Body of pancreas (tissue), 4 donors: ENCODE measurements at regions not wholly inside any gene's neighbourhood (a gene's known extent, or its start where the extent isn't known, plus 50 kb on each side); places are given as distances from the start of the nearest gene placed in this dataset.

Experiments used
- POLR2A ChIP-seq, 3 donors: fragments of 450-650 bp; IDR thresholded peaks; one replicate each; pipeline ENCODE4 v1.6.1; 2016; ENCODE audit warnings: antibody characterized with exemption in 3 of 3, mild to moderate bottlenecking in 2 of 3
- TF ChIP-seq, protein P1 (sequence below), 7 experiments: fragments of 450-650 bp in 4 of 7; fragments of 200-600 bp in 3 of 7; sonication (generic) in 3 of 7; IDR thresholded peaks; one replicate each; pipeline ENCODE4 v1.5.1; 2016 to 2019; ENCODE audit warnings: antibody characterized with exemption in 7 of 7

DNA sequence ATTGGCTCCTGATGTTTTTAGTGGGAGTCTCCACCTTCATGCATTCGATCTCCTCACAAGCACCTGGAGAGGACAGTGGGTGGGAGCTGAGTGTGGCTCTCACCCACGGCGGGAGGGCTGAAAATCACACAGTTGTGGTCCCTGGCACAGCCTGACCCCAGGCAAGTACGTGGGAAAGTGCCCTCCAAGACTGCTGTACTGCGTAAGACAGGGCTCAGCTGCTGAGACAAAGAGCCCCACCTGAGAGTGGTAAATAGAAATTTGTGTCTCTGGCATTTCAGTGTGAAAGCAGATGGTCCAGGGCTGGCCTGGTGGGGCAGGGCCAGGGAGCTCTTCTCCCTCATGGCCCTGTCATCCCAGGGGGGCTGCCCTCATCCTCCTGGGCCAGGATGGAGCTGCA lies 77.4 kb upstream of the IQSEC1 start:
- TF ChIP-seq, protein P1, sequence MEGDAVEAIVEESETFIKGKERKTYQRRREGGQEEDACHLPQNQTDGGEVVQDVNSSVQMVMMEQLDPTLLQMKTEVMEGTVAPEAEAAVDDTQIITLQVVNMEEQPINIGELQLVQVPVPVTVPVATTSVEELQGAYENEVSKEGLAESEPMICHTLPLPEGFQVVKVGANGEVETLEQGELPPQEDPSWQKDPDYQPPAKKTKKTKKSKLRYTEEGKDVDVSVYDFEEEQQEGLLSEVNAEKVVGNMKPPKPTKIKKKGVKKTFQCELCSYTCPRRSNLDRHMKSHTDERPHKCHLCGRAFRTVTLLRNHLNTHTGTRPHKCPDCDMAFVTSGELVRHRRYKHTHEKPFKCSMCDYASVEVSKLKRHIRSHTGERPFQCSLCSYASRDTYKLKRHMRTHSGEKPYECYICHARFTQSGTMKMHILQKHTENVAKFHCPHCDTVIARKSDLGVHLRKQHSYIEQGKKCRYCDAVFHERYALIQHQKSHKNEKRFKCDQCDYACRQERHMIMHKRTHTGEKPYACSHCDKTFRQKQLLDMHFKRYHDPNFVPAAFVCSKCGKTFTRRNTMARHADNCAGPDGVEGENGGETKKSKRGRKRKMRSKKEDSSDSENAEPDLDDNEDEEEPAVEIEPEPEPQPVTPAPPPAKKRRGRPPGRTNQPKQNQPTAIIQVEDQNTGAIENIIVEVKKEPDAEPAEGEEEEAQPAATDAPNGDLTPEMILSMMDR (IDR thresholded peaks at IDR 0.05) = no peak
- TF ChIP-seq POLR2A (IDR thresholded peaks at IDR 0.05) = no peak
